GM20000 (cell line): ENCODE measurements at regions not wholly inside any gene's neighbourhood (a gene's known extent, or its start where the extent isn't known, plus 50 kb on each side); places are given as distances from the start of the nearest gene placed in this dataset.
"Not testable (repeated sequence)": the region's sequence is repeated elsewhere in the genome, so short reads cannot be mapped to it uniquely, and the experiment has no call there.

Experiments used
- DNase-seq: peaks from one replicate; pipeline ENCODE4 v3.0.0; 2012; ENCODE audit warnings: low spot score
- TF ChIP-seq, protein P1 (sequence below): IDR thresholded peaks from 2 replicates; pipeline ENCODE4 v1.5.1; 2012; ENCODE audit warnings: mild to moderate bottlenecking, control low read depth; ENCODE audit errors: extremely low read depth, missing control alignments

- no peak for DNase-seq
- TF ChIP-seq, protein P1, sequence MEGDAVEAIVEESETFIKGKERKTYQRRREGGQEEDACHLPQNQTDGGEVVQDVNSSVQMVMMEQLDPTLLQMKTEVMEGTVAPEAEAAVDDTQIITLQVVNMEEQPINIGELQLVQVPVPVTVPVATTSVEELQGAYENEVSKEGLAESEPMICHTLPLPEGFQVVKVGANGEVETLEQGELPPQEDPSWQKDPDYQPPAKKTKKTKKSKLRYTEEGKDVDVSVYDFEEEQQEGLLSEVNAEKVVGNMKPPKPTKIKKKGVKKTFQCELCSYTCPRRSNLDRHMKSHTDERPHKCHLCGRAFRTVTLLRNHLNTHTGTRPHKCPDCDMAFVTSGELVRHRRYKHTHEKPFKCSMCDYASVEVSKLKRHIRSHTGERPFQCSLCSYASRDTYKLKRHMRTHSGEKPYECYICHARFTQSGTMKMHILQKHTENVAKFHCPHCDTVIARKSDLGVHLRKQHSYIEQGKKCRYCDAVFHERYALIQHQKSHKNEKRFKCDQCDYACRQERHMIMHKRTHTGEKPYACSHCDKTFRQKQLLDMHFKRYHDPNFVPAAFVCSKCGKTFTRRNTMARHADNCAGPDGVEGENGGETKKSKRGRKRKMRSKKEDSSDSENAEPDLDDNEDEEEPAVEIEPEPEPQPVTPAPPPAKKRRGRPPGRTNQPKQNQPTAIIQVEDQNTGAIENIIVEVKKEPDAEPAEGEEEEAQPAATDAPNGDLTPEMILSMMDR = no peak
Measured at GRCh38 chrX:34493086-34493485, 164.0 kb downstream of the TMEM47 start.

GRCh38 chrX:34491126-34491525 lies 166.0 kb downstream of the TMEM47 start:
- TF ChIP-seq, protein P1 = no peak
- DNase-seq = no peak

- TF ChIP-seq, protein P1 = no peak
- DNase-seq = no peak
Measured at GRCh38 chrX:34487364-34487763, 169.7 kb downstream of the TMEM47 start.

DNA sequence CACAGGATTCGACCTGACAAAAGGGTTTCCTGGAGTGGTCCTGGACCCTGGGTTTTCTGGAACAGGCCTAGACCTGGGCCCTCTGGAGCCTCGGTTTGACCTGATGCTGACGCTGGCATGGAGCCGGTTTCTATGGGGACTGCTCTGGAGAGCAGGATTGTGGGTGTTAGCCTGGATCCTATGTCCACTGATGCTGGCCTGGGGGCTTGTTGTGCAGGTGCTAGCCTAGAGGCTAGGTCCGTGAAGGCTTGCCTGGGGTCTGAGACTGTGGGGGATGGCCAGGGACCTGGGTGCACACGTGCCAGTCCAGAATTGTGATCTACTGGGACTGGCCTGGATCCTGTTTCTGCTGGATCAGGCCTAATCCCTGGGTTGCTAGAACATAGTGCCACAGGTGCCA lies 173.1 kb downstream of the TMEM47 start:
- DNase-seq = no peak
- TF ChIP-seq, protein P1 = no peak

DNA sequence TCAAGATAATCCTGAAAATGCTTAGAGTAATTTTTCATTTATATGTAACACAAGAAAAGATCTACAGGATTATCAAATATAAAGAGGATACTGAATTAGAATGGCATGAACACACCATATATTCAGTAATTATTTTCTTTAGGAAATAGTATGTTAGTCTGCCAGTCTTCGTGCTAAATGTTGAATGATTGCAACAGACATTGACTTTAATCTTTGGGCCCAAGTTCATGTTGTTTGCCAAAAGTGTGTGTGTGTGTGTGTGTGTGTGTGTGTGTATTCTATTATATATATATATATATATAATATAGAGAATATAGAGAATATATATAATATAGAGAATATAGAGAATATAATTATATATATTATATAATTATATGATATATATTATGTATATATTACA lies 186.6 kb downstream of the TMEM47 start:
- TF ChIP-seq, protein P1 = no peak
- no peak for DNase-seq

DNA sequence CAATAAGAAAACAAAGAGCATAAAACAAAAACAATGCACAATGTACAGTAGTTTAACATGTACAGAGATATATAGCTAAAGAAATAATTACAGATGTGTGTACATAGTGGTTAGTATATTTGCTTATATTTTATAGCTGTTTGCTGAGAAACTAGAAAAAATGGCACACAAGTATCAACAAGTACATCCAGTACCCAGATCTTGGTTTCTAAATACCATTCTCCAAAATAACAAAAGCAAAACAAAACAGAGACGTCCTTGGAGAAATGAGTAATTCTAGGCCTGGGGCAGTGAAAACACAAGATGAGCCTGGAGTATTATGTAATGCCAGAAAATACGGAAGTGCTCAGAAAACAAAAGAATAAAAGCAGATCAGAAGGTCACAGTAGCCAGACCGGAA lies 189.6 kb downstream of the TMEM47 start:
- DNase-seq = no peak
- TF ChIP-seq, protein P1 = no peak

GRCh38 chrX:34463220-34463619 lies 193.9 kb downstream of the TMEM47 start:
- not testable (repeated sequence) for DNase-seq

DNA sequence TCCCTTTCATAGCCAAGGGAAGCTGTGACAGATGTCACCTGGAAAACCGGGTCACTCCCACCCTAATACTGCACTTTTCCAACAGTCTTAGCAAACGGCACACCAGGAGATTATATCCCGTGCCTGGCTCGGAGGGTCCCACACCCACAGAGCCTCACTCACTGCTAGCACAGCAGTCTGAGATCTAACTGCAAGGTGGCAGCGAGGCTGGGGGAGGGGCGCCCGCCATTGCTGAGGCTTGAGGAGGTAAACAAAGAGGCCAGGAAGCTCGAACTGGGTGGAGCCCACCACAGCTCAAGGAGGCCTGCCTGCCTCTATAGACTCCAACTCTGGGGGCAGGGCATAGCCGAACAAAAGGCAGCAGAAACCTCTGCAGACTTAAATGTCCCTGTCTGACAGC lies 199.2 kb downstream of the TMEM47 start:
- DNase-seq = not testable (repeated sequence)

- DNase-seq = no peak
- TF ChIP-seq, protein P1 = no peak
Measured at GRCh38 chrX:34437586-34437985, 219.5 kb downstream of the TMEM47 start.
